UCSD-AML1 (cell line): ENCODE measurements at regions not wholly inside any gene's neighbourhood (a gene's known extent, or its start where the extent isn't known, plus 50 kb on each side); places are given as distances from the start of the nearest gene placed in this dataset.

Experiments
- DNase-seq: peaks from one replicate; lab custom pipeline; 2025; ENCODE audit not compliant: unreplicated experiment; lab: John Stamatoyannopoulos, UW

DNA sequence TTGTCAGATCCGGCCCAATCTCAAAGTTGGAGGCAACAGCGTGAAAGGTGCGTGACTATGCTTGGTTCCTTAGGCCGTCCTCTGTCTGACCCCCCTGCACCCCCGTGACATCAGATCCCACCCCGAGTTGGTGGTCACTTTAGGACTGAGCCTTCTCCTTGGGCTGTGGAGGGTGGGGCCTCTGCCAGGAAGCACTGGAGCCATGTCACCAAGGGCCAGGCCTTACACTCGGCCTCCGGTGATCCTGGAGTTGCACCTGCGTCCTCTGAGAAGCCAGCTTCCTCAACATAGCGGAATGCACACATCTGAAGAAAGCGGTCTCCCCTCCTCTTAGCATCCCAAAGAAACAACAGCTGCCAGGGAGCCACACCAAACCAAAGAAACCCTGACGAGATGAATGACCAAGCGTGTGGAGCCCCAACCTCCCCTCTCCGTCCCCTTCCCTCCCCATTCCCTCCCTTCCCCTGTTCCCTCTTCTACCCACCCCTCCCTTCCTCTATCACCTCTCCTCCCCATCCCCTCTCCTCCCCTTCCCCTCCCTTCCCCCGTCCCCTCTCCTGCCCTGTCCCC is 182.6 kb downstream of the TTLL2 start:
- no peak for DNase-seq

DNA sequence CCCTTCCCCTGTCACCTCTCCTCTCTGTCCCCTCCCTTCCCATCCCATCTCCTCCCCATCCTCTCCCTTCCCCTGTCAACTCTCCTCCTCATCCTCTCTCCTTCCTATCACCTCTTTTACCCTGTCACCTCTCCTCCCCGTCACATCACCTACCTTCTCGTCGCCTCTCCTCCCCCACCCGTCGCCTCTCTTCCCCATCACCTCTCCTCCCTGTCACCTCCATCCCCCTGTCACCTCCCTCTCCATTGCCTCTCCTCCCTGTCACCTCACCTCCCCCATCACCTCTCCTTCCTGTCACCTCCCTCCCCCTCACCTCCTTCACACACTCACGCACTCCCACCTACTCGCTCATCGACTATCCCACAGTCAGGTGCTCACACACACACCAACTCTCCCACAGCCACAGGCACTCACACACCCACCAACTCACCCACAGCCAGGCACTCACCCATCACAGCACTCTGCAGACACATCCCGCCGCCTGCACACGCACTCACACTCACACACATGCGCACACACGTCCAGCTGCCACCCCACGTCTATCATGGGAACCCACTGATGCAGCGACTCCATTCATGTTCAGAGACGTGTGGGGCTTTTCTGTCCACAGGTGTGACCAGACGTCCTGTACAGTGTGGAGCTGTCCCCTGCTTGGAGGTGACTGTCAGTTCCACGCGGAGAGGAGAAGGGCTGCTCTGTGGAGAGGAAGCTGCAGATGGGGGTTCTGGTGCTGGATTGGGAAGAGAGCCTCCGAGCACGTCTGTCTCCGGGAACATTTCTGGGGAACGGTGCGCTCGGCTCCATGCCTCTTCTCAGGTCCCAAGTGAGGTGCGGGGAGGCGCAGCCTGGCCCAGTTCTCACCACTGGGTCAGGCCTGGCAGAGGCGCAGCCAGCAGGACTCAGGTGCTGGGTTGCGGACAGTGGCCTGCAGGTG is 184.3 kb downstream of the TTLL2 start:
- no peak for DNase-seq

- DNase-seq, result no peak
Observed at GRCh38 chr6:167509853-167510220, 185.0 kb downstream of the TTLL2 start.

GRCh38 chr6:167510648-167511047 is 185.8 kb downstream of the TTLL2 start:
- no peak for DNase-seq

GRCh38 chr6:167512696-167513375 is 187.9 kb downstream of the TTLL2 start:
- no peak for DNase-seq

DNA sequence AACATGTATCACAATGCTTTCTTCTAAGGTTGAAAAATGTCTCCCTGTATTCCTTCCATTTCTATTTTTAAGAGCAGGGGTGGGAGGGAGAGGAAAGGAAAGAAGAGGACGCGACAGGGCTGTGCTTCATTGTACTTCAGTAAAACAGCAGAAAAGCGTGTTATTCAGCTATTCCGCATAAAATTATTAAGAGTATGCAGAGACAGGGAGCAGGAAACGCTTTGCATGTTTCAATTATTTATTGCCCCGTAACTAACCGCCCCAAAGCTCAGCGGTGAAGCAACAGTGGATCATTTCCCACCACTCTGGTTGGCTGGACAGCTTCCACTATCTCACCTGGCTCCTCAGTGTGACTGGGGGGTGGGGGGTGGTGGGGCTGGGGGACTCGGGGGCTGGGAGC is 188.9 kb downstream of the TTLL2 start:
- no peak for DNase-seq

DNA sequence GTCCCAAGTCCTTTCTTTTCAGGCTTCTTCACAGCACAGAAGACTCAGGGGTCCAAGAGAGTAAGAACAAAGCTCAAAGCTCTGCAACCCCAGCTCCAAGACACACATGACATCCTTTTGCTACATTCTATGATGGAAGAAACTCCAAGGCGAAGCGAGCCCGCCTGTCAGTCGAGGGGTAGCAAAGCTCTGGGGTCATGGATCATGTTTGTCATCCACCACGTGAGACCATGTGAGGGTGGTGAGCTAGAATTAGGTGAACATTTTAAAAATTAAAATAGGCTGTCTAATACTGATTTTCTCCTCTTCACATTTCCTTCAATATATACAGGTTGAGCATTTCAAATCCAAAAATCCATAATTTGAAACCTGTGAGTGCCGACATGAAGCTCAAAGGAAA is 189.6 kb downstream of the TTLL2 start:
- no peak for DNase-seq

DNA sequence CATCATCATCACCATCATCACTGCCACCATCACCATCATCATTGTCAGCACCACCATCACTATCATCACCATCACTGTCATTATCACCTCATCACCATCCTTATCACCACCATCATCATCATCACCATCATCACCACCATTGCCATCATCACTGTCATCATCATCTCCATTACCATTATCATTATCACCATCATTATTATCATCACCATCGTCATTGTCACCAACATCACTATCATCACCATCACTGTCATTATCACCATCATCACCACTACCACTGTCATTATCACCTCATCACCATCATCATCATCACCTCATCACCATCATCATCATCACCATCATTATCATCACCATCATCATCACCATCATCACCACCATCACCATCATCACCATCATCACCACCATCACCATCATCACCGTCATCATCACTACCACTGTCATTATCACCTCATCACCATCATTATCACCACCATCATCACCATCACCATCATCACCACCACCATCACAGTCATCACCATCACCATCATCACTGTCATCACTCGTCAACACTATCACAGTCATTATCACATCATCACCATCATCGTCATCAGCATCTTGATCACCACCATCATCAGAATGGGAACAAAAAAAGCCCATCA is 191.1 kb downstream of the TTLL2 start:
- DNase-seq, result no peak

GRCh38 chr6:167517254-167517916 is 192.5 kb downstream of the TTLL2 start:
- no peak for DNase-seq

DNA sequence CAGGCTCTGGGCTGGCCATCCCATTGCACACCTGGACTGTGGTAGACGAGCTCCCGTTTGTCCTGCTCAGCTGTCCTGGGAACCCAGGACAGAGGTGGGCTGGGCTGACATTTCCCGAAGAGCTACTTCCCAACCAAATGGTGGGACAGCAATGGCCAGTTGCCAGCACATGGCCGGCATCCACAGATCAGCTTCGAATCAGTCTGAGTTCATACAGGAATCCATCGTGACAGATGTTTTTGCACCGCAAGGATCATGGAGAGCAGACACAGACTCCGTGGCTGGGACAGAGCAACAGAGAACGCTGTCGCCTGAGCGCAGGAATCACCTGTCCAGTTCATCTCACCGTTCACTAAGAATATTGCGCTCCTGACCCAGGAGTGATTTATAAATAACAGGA is 198.5 kb downstream of the TTLL2 start:
- no peak for DNase-seq

DNA sequence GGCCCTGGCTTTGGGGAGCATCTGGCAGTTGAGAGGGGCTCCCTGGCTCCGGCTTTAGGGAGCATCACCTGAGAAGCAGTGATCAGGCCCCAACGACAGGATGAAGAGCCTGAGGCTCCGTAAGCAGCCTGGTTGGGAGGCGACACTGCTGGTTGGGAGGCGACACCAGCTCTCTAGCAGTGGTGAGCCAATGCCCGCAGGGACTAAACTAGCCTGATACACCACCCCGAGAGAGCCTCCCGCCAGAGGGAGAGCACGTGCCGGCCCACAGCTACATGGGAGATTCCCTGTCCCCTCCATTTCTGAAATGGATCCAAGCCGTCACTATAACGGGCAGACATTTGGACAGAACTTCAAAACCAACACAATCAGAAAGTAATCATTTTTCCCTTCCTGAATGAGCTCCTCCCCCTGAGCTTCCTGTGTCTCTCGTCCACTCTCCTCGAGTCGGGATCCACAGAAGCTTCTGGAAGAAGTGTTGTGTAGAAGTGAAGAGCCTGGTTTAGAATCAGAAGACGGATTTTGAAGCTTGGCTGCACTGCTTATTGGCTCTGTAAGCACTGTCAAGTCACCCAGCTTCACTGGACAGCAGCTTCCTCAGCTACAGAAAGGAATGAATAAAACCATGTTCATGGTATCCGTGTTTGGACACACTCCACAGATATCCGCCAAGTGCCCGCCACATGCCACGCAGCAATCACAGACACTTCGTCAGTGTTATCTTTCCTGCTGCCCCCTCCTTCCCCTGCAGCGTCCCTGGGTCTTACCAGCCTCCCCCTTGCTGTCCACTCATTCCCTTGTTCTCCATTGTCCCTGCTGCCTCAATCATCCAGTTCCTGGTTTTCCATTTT is 199.6 kb downstream of the TTLL2 start:
- no peak for DNase-seq

- no peak for DNase-seq
Observed at GRCh38 chr6:167525774-167526173, 200.9 kb downstream of the TTLL2 start.

- DNase-seq, result no peak
Observed at GRCh38 chr6:167526465-167527368, 201.8 kb downstream of the TTLL2 start.

DNA sequence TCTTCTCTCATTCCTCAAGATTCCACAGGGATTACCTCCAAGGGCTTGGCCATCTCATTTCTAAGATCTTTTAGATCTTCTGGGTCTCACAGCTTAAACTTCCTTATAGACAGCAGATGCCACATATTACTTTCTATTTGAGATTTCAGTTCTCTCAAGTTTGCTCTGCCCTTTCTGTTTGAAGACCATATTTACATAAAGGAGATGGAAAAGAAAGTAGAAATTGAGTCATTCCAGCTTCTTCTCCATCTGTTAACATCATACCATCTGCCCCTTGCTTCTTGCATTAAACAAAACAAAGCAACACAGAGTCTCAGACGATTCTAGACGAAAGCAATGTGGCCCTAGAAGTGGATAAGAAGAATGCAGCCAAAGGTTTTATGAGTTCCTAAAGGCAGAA is 203.4 kb downstream of the TTLL2 start:
- no peak for DNase-seq

GRCh38 chr6:167528976-167529375 is 204.1 kb downstream of the TTLL2 start:
- no peak for DNase-seq

GRCh38 chr6:167529444-167530335 is 204.8 kb downstream of the TTLL2 start:
- DNase-seq, result no peak

GRCh38 chr6:167530951-167531350 is 206.1 kb downstream of the TTLL2 start:
- DNase-seq, result no peak
